Ovary (tissue), 7 donors: ENCODE measurements at regions not wholly inside any gene's neighbourhood (a gene's known extent, or its start where the extent isn't known, plus 50 kb on each side); places are given as distances from the start of the nearest gene placed in this dataset.

Experiments used
- DNase-seq, 5 donors: peaks; one replicate each; pipeline ENCODE4 v3.0.0-alpha.2; 2019 to 2020
- H3K27ac ChIP-seq, 2 donors: fragments of 200-600 bp; one replicate each; pipeline versions ENCODE4 v1.5.1 to v1.8.0; 2019 to 2022
- H3K27me3 ChIP-seq: fragments of 200-600 bp; one replicate; pipeline ENCODE4 v1.8.0; 2022
- H3K36me3 ChIP-seq: fragments of 200-600 bp; sonication (generic); one replicate; pipeline ENCODE4 v1.5.1; 2019
- H3K4me1 ChIP-seq: one replicate; pipeline ENCODE4 v1.8.1; 2013; ENCODE audit warnings: mild to moderate bottlenecking, moderate library complexity; ENCODE audit not compliant: insufficient read depth
- H3K4me3 ChIP-seq: fragments of 200-600 bp; sonication (generic); one replicate; pipeline ENCODE4 v1.5.1; 2017
- H3K9me3 ChIP-seq, 2 donors: fragments of 200-600 bp in 1 of 2; sonication (generic) in 1 of 2; one replicate each; pipeline versions ENCODE4 v1.5.1 to v1.8.1; 2013 to 2019; ENCODE audit warnings: mild to moderate bottlenecking in 1 of 2, moderate library complexity in 1 of 2
- EP300 ChIP-seq: sonication (generic); formaldehyde crosslinking; IDR thresholded peaks from one replicate; pipeline ENCODE4 v1.6.1; 2017; ENCODE audit warnings: antibody characterized with exemption
- POLR2A ChIP-seq: fragments of 450-650 bp; IDR thresholded peaks from one replicate; pipeline ENCODE4 v1.6.1; 2017; ENCODE audit warnings: antibody characterized with exemption, mild to moderate bottlenecking, moderate library complexity
- WGBS, 3 donors: extraction: QIAGEN DNeasy Blood & Tissue Kit in 1 of 3; methylation state at CpG; one replicate each; pipeline versions ENCODE4 v1.1.5 to v1.1.7; 2013 to 2017; 5-methylcytosine and 5-hydroxymethylcytosine counted together
- intact Hi-C, 4 donors: fragments of 100-400 bp; cut with DNase I; formaldehyde crosslinking; loops; one replicate each; pipeline versions ENCODE4 v1.11.0 to v1.15.1; 2022 to 2023
- TF ChIP-seq, protein P1 (sequence below), 3 donors: fragments of 450-650 bp in 2 of 3; fragments of 200-600 bp in 1 of 3; IDR thresholded peaks; one replicate each; pipeline versions ENCODE4 v1.5.1 to v1.8.0; 2016 to 2022; ENCODE audit warnings: antibody characterized with exemption in 3 of 3, mild to moderate bottlenecking in 1 of 3
- donor health status: DM: no; HTN: no; CAD: no; lungs with moderate emphysema.
- donor health status: DM: no; HTN: no; CAD: no.
- donor health status: Bipolar disorder and iron deficiency.
- donor health status: DM: no; HTN: no; CAD: no.
- donor health status: DM: yes; HTN: yes; CAD: no.

DNA sequence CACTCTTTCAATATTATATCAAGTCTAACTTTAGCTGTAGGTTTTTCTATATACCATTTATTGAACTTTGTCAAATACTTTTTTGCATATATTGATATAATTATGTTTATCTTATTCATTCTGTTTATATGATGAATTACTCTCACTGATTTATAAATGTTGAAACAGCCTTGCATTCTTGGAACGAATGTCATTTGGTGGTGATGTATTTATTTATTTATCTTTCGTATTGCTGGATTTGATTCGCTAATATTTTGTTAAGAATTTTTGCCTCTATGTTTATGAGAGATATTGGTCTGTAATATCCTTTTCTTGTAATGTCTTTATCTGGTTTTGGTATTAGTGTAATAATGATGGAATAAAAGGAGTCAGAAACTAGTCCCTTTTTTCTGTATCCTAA is 563.9 kb downstream of the ANXA1 start:
- Histone ChIP-seq H3K27me3 (no peaks in the 10 kb centered on the region), H3K4me3 (no peak overlapping the region), H3K4me1 (no peaks in the 10 kb centered on the region), H3K27ac (no peak overlapping the region), H3K36me3 (no peaks in the 10 kb centered on the region), H3K9me3 (no peaks in the 10 kb centered on the region)
- no peak for DNase-seq
- TF ChIP-seq EP300 (no peak), POLR2A (no peak)
- TF ChIP-seq, protein P1, sequence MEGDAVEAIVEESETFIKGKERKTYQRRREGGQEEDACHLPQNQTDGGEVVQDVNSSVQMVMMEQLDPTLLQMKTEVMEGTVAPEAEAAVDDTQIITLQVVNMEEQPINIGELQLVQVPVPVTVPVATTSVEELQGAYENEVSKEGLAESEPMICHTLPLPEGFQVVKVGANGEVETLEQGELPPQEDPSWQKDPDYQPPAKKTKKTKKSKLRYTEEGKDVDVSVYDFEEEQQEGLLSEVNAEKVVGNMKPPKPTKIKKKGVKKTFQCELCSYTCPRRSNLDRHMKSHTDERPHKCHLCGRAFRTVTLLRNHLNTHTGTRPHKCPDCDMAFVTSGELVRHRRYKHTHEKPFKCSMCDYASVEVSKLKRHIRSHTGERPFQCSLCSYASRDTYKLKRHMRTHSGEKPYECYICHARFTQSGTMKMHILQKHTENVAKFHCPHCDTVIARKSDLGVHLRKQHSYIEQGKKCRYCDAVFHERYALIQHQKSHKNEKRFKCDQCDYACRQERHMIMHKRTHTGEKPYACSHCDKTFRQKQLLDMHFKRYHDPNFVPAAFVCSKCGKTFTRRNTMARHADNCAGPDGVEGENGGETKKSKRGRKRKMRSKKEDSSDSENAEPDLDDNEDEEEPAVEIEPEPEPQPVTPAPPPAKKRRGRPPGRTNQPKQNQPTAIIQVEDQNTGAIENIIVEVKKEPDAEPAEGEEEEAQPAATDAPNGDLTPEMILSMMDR (IDR thresholded peaks at IDR 0.05) = no peak
- 81 to 88% (median 82%) methylated on average over 3 of the region's 3 CpGs for WGBS, 3 donors
- intact Hi-C loops = no loop called here

DNA sequence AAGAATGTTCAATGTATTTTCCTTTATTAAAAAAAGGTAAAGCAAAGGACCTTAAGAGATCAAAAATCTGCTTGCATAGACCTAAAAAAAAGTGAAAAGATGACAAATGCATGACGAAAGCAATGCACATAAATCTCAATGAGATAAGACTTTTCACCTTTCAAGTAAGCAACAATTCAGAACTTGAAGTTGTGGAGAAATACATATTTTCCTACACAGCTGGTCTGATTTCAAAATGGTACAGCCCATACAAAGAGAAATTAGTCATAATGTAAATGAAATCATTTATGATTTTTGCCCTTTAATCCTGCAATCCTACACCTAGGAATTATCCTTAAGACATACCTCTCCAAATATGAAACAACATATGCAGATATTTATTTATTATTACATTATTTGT is 568.0 kb downstream of the ANXA1 start:
- TF ChIP-seq EP300 = no peak
- TF ChIP-seq POLR2A = no peak
- TF ChIP-seq, protein P1 (IDR thresholded peaks at IDR 0.05) = no peak
- 37 to 44% (median 43%) methylated on average over 1 of the region's 1 CpG for WGBS, 3 donors
- no peak overlapping the region for H3K4me3 ChIP-seq
- no peaks in the 10 kb centered on the region for H3K36me3 ChIP-seq
- no peak for DNase-seq
- no peaks in the 10 kb centered on the region for H3K9me3 ChIP-seq
- H3K27me3 ChIP-seq = no peaks in the 10 kb centered on the region
- H3K27ac ChIP-seq = no peak overlapping the region
- H3K4me1 ChIP-seq = no peaks in the 10 kb centered on the region
- intact Hi-C loops = no loop called here

DNA sequence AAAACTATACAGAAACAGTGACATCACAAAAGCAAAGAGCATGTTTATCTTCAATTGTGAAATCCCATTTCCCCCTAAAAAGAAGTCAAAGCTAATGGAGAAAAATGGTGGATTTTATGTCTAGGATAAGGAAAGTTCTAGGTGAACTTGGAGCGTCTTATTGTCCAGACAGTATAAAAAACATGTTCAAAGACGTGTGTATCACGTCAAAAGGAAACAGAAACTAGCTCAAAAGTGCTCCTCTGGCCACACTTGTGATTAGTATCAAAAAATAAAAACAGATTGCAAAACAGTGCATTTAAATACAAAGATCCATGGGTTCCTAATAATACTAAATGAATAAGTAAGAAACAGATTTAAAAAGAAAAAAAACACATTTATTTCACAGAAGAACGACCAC is 568.9 kb downstream of the ANXA1 start:
- H3K27ac ChIP-seq = no peak overlapping the region
- no peaks in the 10 kb centered on the region for H3K36me3 ChIP-seq
- H3K27me3 ChIP-seq = no peaks in the 10 kb centered on the region
- WGBS, 3 donors = 68 to 76% (median 74%) methylated on average over 4 of the region's 4 CpGs
- no peak for DNase-seq
- H3K4me3 ChIP-seq = no peak overlapping the region
- intact Hi-C loops = no loop called here
- no peaks in the 10 kb centered on the region for H3K9me3 ChIP-seq
- H3K4me1 ChIP-seq = no peaks in the 10 kb centered on the region
- TF ChIP-seq POLR2A = no peak
- TF ChIP-seq EP300 = no peak
- TF ChIP-seq, protein P1 (IDR thresholded peaks at IDR 0.05) = no peak

DNA sequence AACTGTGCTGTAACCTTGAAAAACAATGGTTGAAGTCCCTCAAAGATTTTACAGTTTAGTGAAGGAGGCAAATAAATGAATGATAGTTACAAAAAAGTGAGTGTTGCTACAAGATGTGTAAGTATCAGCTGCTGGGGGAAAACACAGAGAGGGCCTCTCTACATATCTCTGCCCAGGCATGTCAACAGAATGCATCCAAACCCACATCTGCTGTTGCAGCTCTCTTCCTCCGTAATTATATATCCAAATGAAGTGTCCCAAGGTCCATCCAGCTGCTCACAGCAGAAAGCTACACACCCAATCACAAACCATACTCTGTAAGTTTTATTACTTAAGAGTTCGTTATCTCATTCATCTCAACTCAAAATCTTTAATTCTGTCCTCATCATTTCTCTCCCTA is 584.6 kb downstream of the ANXA1 start:
- H3K4me3 ChIP-seq = no peak overlapping the region
- intact Hi-C loops = loop anchor here in 1 of 4 donors (2.0 kb wide), 1 partner anchor 23 kb away; no protein-coding TSS in a partner anchor
- no peaks in the 10 kb centered on the region for H3K36me3 ChIP-seq
- no peaks in the 10 kb centered on the region for H3K9me3 ChIP-seq
- 45 to 67% (median 49%) methylated on average over 2 of the region's 2 CpGs for WGBS, 3 donors
- no peaks in the 10 kb centered on the region for H3K27me3 ChIP-seq
- no peak overlapping the region for H3K27ac ChIP-seq
- TF ChIP-seq EP300 (no peak), POLR2A (no peak)
- TF ChIP-seq, protein P1 (IDR thresholded peaks at IDR 0.05) = no peak
- H3K4me1 ChIP-seq = no peaks in the 10 kb centered on the region
- DNase-seq = no peak
